Keratinocyte (primary cell): ENCODE measurements at regions not wholly inside any gene's neighbourhood (a gene's known extent, or its start where the extent isn't known, plus 50 kb on each side); places are given as distances from the start of the nearest gene placed in this dataset.

ENCODE experiments used
- DNase-seq: peaks from one replicate; pipeline ENCODE4 v3.0.0-alpha.2; 2011; ENCODE audit warnings: low read depth, missing footprints, low spot score
- FAIRE-seq: peaks from 2 replicates; lab custom pipeline; 2011; peaks lifted over from hg19 to GRCh38; lab: Jason Lieb, UNC
- H2AFZ ChIP-seq: 2 replicates; pipeline ENCODE4 v1.6.0; 2012; ENCODE audit warnings: low read length, control low read depth, inconsistent platforms; ENCODE audit not compliant: control insufficient read depth
- H3K27ac ChIP-seq: 2 replicates; pipeline ENCODE4 v1.5.1; 2011; ENCODE audit warnings: low read length; ENCODE audit not compliant: control insufficient read depth, insufficient read depth
- H3K27me3 ChIP-seq: 3 replicates; pipeline ENCODE4 v1.6.0; 2011; ENCODE audit warnings: low read length; ENCODE audit not compliant: control insufficient read depth, insufficient read depth; ENCODE audit errors: extremely low read depth
- H3K36me3 ChIP-seq, 2 experiments: 2 replicates in 1 of 2; 3 replicates in 1 of 2; pipeline ENCODE4 v1.5.1; 2011; ENCODE audit warnings: low read length in 2 of 2, mild to moderate bottlenecking in 1 of 2; ENCODE audit not compliant: control insufficient read depth in 2 of 2, insufficient read depth in 2 of 2; ENCODE audit errors: extremely low read depth in 1 of 2
- H3K4me1 ChIP-seq: 3 replicates; pipeline ENCODE4 v1.5.1; 2011; ENCODE audit warnings: low read length; ENCODE audit not compliant: control insufficient read depth, insufficient read depth; ENCODE audit errors: extremely low read depth
- H3K4me2 ChIP-seq: 3 replicates; pipeline ENCODE4 v1.6.0; 2011; ENCODE audit warnings: low read depth, low read length; ENCODE audit not compliant: control insufficient read depth, insufficient read depth; ENCODE audit errors: extremely low read depth
- H3K4me3 ChIP-seq, 3 experiments: fragments of 200-600 bp in 1 of 3; sonication (generic) in 1 of 3; 2 replicates in 2 of 3; 3 replicates in 1 of 3; pipeline ENCODE4 v1.5.1; 2011 to 2016; ENCODE audit warnings: low read length in 3 of 3, mild to moderate bottlenecking in 3 of 3, control low read depth in 2 of 3, inconsistent platforms in 1 of 3, low read depth in 1 of 3, mixed read lengths in 1 of 3, mixed run types in 1 of 3, moderate library complexity in 1 of 3; ENCODE audit not compliant: control insufficient read depth in 2 of 3, insufficient read depth in 2 of 3; ENCODE audit errors: extremely low read depth in 1 of 3
- H3K79me2 ChIP-seq: 2 replicates; pipeline ENCODE4 v1.6.0; 2012; ENCODE audit warnings: low read length; ENCODE audit not compliant: control insufficient read depth, insufficient read depth
- H3K9ac ChIP-seq: 3 replicates; pipeline ENCODE4 v1.6.0; 2011; ENCODE audit warnings: low read length; ENCODE audit not compliant: control insufficient read depth, insufficient read depth; ENCODE audit errors: extremely low read depth
- H3K9me1 ChIP-seq: 3 replicates; pipeline ENCODE4 v1.6.0; 2011; ENCODE audit warnings: low read length; ENCODE audit not compliant: control insufficient read depth, insufficient read depth; ENCODE audit errors: extremely low read depth
- H3K9me3 ChIP-seq: 2 replicates; pipeline ENCODE4 v1.5.1; 2012; ENCODE audit warnings: low read depth, low read length; ENCODE audit not compliant: control insufficient read depth
- H4K20me1 ChIP-seq: 3 replicates; pipeline ENCODE4 v1.6.0; 2011; ENCODE audit warnings: low read length; ENCODE audit not compliant: control insufficient read depth, insufficient read depth; ENCODE audit errors: extremely low read depth
- CTCF ChIP-seq, 3 experiments: IDR thresholded peaks in 1 of 3; conservative IDR thresholded peaks in 1 of 3; optimal IDR thresholded peaks in 1 of 3; 2 replicates in 2 of 3; 3 replicates in 1 of 3; pipeline versions ENCODE3 to v1.5.1; 2011; ENCODE audit warnings: low read length in 3 of 3, mild to moderate bottlenecking in 3 of 3, moderate library complexity in 2 of 3, control low read depth in 1 of 3, inconsistent platforms in 1 of 3; ENCODE audit not compliant: insufficient read depth in 2 of 3; ENCODE audit errors: extremely low read depth in 1 of 3
- EZH2 ChIP-seq: IDR thresholded peaks from one replicate; pipeline ENCODE4 v1.6.1; 2012; ENCODE audit warnings: inconsistent platforms, mild to moderate bottlenecking, low read length, moderate library complexity
- dilution Hi-C: fragments of 300-500 bp; cut with MboI; formaldehyde crosslinking; loops from one replicate; pipeline ENCODE4 v1.7.0; 2020; ENCODE audit warnings: low sequenced_read_pairs; ENCODE audit not compliant: extremely low pct_ligation_motif_present

- Histone ChIP-seq H3K9ac (no peak overlapping the region), H3K79me2 (no peaks in the 10 kb centered on the region), H3K4me1 (no peaks in the 10 kb centered on the region), H4K20me1 (no peaks in the 10 kb centered on the region), H3K9me3 (no peaks in the 10 kb centered on the region), H3K9me1 (no peaks in the 10 kb centered on the region), H2AFZ (no peak overlapping the region), H3K4me3 (no peak overlapping the region), H3K27me3 (no peaks in the 10 kb centered on the region), H3K27ac (no peak overlapping the region), H3K36me3 (no peaks in the 10 kb centered on the region), H3K4me2 (no peak overlapping the region)
- TF ChIP-seq CTCF (optimal IDR thresholded peaks at IDR 0.05 in 1 of 3, IDR thresholded peaks at IDR 0.05 in 1 of 3, conservative IDR thresholded peaks at IDR 0.05 in 1 of 3; ENCODE audit: extremely low read depth in 1 of 3, insufficient read depth in 2 of 3, low read length in 3 of 3) (peak in 1 of 3 experiments; percentile 36), EZH2 (no peak)
- FAIRE-seq (no peak), DNase-seq (no peak)
- dilution Hi-C loops, result no loop called here
Observed at GRCh38 chr12:3964439-3964838, 91.2 kb upstream of the PARP11 start.

- H3K4me1 ChIP-seq, result no peaks in the 10 kb centered on the region
- TF ChIP-seq EZH2 (no peak), CTCF (optimal IDR thresholded peaks at IDR 0.05 in 1 of 3, IDR thresholded peaks at IDR 0.05 in 1 of 3, conservative IDR thresholded peaks at IDR 0.05 in 1 of 3; ENCODE audit: extremely low read depth in 1 of 3, insufficient read depth in 2 of 3, low read length in 3 of 3) (peak in 2 of 3 experiments; percentile 36 to 55)
- H3K4me2 ChIP-seq, result no peak overlapping the region
- H2AFZ ChIP-seq, result no peak overlapping the region
- no peaks in the 10 kb centered on the region for H3K79me2 ChIP-seq
- FAIRE-seq (no peak), DNase-seq (no peak)
- no peaks in the 10 kb centered on the region for H3K36me3 ChIP-seq
- H3K27me3 ChIP-seq, result no peaks in the 10 kb centered on the region
- dilution Hi-C loops, result no loop called here
- H3K4me3 ChIP-seq, result no peak overlapping the region
- no peaks in the 10 kb centered on the region for H3K9me3 ChIP-seq
- no peaks in the 10 kb centered on the region for H3K9me1 ChIP-seq
- H3K27ac ChIP-seq, result no peak overlapping the region
- no peak overlapping the region for H3K9ac ChIP-seq
- no peaks in the 10 kb centered on the region for H4K20me1 ChIP-seq
Observed at GRCh38 chr12:3962631-3963483, 89.7 kb upstream of the PARP11 start.
